ENCODE measurements at regions not wholly inside any gene's neighbourhood (a gene's known extent, or its start where the extent isn't known, plus 50 kb on each side); places are given as distances from the start of the nearest gene placed in this dataset.

DNA sequence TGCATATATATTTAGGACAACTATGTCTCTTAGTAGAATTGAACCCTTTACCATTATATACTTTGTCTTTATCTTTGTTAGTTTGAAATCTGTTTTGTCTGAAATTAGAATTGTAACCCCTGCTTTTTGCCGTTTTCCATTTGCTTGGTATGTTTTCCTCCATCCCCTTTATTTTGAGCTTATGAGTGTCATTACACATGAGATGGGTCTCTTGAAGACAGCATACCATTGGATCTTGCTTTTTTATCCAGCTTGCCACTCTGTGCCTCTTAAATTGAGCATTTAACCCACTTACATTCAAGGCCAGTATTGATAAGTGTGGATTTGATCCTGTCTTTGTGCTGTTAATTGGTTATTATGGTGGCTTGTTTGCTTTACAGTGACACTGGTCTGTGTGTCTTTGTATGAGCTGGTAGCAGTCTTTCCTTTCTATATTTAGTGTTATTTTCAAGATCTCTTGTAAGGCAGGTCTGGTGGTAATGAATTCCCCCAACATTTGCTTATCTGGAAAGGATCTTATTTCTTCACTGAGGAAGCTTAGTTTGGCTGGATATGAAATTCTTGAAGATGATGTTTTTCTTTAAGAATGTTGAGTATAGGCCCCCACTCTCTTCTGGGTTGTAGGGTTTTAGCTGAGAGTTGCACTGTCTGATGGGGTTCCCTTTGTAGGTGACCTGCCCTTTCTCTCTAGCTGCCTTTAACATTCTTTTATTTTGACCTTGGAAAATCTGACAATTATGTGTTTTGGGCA lies 149.5 kb downstream of the AHR start:
- no peaks in the 10 kb centered on the region for H3K36me3 Mint-ChIP-seq
- no peak overlapping the region for H3K4me3 Mint-ChIP-seq
- H3K27ac Mint-ChIP-seq: no peak overlapping the region
- peaks cover 3% of the 10 kb centered on the region for H3K27me3 Mint-ChIP-seq
- H3K4me1 Mint-ChIP-seq: no peaks in the 10 kb centered on the region
- no peak for DNase-seq (ENCODE audit: low spot score in 2 of 2)
- ATAC-seq (ENCODE audit: low read depth): no peak
- peaks cover 7% of the 10 kb centered on the region for H3K9me3 Mint-ChIP-seq

DNA sequence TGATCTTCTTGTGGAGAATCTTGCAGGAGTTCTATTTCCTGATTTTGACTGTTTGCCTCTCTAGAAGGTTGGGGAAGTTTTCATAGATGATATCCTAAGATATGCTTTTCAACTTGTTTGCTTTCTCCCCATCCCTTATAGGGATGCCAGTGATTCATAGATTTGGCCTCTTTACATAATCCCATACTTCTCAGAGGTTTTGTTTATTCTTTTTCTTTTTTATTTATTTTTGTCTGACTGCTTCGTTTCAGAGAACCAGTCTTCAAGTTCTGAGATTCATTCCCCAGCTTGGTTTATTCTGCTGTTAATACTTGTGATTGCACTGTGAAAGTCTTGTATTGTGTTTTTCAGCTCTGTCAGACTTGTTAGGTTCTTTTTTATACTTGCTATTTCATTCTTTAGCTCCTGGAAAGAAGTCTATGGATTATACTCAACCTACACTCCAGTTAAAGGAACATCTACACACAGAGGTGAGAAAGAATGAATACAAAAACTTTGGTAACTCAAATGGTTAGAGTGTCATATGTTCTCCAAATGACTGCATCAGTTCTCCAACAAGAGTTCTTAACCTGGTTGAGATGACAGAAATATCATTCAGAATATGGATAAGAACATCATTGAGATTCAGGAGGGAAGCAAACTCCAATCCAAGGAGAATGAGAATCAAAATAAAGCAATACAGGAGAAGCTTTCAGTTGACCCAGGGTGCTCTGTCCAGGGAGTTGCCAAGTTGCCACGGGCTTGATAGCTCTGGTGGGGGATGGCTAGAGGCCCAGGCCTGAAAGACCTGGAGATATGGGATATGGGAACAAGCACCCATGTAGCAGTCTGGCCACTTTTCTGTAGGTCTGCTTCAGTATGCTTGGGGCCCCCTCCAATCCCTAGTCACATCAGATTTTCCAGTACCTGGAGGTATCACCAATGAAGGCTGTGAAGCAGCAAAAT lies 150.3 kb downstream of the AHR start:
- Mint-ChIP-seq H3K27ac (no peak overlapping the region), H3K9me3 (peaks cover 7% of the 10 kb centered on the region), H3K36me3 (no peaks in the 10 kb centered on the region), H3K4me3 (no peak overlapping the region), H3K4me1 (no peaks in the 10 kb centered on the region), H3K27me3 (no peaks in the 10 kb centered on the region)
- DNase-seq (ENCODE audit: low spot score in 2 of 2): no peak
- ATAC-seq (ENCODE audit: low read depth): no peak

DNA sequence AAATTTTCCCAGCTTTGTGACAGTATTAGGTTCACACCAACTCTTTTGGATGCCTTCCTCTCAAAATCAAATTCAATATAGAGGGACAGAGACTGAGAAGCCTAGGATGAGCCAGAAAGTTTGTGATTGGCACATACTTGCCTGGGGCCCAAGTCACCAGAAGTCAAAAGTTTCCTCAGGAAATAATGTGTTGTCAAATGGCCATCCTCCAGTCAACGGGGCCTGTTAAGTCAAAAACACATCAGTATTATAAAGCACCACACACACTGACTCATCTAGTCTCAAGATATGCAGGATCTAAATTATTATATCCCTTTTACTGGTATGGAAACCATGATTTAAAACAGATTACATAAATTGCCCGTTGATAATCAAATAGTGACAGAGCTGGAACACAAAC lies 158.1 kb downstream of the AHR start:
- no peaks in the 10 kb centered on the region for H3K27me3 Mint-ChIP-seq
- DNase-seq (ENCODE audit: low spot score in 2 of 2) (no peak), ATAC-seq (ENCODE audit: low read depth) (no peak)
- H3K9me3 Mint-ChIP-seq: peaks cover 5% of the 10 kb centered on the region
- H3K4me3 Mint-ChIP-seq: no peak overlapping the region
- no peaks in the 10 kb centered on the region for H3K4me1 Mint-ChIP-seq
- H3K36me3 Mint-ChIP-seq: no peaks in the 10 kb centered on the region
- no peak overlapping the region for H3K27ac Mint-ChIP-seq

DNA sequence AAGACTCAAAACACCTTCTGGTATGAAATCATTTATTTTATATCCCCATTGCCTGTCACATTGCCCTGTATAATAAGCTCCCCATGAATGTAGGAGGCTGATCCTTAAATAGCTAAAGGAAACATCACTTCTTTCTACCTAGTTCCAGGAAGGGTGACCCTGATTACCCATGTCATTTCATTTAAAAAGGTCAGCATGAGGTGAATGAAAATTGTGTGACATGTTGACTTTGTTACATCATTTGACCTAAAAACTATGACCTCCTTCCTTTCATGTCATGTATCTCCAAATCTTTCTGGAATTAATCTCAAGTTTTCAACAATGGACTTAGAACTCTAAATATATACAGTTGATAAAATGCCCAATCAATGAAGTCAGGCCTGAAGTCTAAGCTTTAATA lies 161.5 kb downstream of the AHR start:
- peaks cover 2% of the 10 kb centered on the region for H3K4me1 Mint-ChIP-seq
- DNase-seq (ENCODE audit: low spot score in 2 of 2) (no peak), ATAC-seq (ENCODE audit: low read depth) (no peak)
- H3K27ac Mint-ChIP-seq: no peak overlapping the region
- H3K27me3 Mint-ChIP-seq: no peaks in the 10 kb centered on the region
- no peaks in the 10 kb centered on the region for H3K36me3 Mint-ChIP-seq
- no peak overlapping the region for H3K4me3 Mint-ChIP-seq
- peaks cover 5% of the 10 kb centered on the region for H3K9me3 Mint-ChIP-seq

DNA sequence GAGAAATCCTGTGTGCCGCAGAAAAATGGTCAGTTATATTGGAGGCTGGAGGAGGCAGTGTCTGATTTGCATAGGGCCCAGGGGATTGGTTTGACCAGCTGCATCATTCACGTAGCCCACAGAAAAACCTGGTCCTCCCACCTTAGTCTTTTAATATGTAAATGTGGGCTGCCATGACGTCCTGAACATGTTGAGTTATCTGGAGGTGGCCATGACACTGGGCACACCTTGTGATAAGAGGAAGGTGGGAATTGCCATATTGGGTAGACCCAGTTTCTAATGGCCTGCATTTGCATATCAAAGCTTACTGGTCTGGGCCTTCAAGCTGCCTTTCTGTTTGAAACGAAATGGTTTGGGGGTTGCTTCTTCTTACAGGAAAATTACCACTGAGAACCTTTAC lies 162.2 kb downstream of the AHR start:
- Mint-ChIP-seq H3K27ac (no peak overlapping the region), H3K9me3 (peaks cover 5% of the 10 kb centered on the region), H3K4me1 (peaks cover 2% of the 10 kb centered on the region), H3K27me3 (no peaks in the 10 kb centered on the region), H3K36me3 (no peaks in the 10 kb centered on the region), H3K4me3 (no peak overlapping the region)
- ATAC-seq (ENCODE audit: low read depth) (no peak), DNase-seq (ENCODE audit: low spot score in 2 of 2) (no peak)

DNA sequence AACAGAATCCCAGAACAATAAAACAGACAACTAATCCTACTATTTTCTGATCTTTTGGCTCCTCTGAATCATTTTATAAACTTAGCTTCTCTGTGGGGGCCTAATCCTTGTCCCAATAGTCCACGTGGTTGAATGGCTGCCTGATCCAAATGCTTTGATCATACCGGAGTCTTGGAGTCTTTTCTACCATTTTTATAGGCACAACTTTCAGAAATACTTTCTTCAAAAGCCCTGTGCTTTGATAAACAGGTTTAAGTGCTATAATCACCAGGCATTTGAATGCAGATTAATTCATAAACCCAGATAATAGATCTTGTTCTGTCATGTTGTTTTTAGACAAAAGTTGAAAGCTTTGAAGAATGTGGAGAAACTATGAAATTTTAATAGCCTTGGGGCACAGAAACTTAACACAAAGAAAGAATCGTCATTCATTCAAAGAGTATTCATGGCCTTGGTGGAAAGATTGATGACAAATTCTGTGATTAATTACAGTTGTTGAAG lies 163.7 kb downstream of the AHR start:
- H3K9me3 Mint-ChIP-seq: peaks cover 5% of the 10 kb centered on the region
- DNase-seq (ENCODE audit: low spot score in 2 of 2): no peak
- H3K4me3 Mint-ChIP-seq: no peak overlapping the region
- H3K36me3 Mint-ChIP-seq: no peaks in the 10 kb centered on the region
- no peak for ATAC-seq (ENCODE audit: low read depth)
- no peaks in the 10 kb centered on the region for H3K27me3 Mint-ChIP-seq
- H3K4me1 Mint-ChIP-seq: peaks cover 2% of the 10 kb centered on the region
- no peak overlapping the region for H3K27ac Mint-ChIP-seq

DNA sequence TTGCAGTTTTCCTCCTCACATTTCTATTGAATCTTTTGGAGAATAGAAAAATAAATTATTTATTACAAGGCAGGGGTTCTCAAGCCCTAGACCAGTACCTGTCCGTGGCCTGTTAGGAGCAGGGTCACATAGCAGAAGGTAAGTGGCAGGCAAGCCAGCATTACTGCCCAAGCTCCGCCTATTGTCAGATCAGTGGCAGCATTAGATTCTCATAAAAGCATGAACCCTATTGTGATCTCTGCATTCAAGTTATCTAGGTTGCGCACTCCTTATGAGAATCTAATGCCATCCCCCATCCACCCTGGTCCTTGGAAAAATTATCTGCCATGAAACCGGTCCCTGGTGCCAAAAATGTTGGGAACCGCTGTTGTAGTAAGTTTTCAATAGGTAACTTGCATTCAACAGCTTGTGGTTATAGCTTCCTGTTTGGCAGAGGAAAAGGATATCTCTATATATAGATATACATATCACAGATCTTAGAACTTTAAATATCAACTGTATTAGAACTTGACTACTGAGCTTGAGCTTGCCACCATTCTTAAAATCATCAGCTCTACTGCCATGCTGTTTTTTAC lies 165.1 kb downstream of the AHR start:
- H3K9me3 Mint-ChIP-seq: peaks cover 3% of the 10 kb centered on the region
- H3K27me3 Mint-ChIP-seq: no peaks in the 10 kb centered on the region
- no peak for DNase-seq (ENCODE audit: low spot score in 2 of 2)
- no peaks in the 10 kb centered on the region for H3K36me3 Mint-ChIP-seq
- H3K4me1 Mint-ChIP-seq: peaks cover 2% of the 10 kb centered on the region
- ATAC-seq (ENCODE audit: low read depth): no peak
- H3K27ac Mint-ChIP-seq: no peak overlapping the region
- no peak overlapping the region for H3K4me3 Mint-ChIP-seq

DNA sequence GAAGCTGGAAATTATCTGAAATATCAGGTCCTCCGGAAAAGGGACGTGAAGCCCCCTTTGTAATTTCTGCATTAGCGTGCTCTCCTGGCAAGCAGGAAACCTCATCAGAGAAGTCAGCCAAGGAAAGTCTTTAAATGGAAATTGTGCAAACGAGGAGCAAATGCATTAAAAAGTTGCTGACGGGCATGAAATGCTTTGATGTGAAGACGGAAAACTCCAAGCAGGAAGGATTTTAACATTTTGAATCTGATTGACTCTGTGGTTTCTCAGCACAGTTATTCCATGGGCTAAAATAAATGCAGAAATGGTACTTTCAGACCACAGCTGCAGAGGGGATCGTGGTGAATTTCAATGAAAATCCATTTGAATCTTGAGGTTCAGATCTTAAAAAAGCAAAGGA lies 167.8 kb downstream of the AHR start:
- Mint-ChIP-seq H3K36me3 (no peaks in the 10 kb centered on the region), H3K9me3 (peaks cover 1% of the 10 kb centered on the region), H3K27ac (no peak overlapping the region), H3K27me3 (no peaks in the 10 kb centered on the region), H3K4me1 (peaks cover 2% of the 10 kb centered on the region), H3K4me3 (no peak overlapping the region)
- ATAC-seq (ENCODE audit: low read depth): no peak
- no peak for DNase-seq (ENCODE audit: low spot score in 2 of 2)

DNA sequence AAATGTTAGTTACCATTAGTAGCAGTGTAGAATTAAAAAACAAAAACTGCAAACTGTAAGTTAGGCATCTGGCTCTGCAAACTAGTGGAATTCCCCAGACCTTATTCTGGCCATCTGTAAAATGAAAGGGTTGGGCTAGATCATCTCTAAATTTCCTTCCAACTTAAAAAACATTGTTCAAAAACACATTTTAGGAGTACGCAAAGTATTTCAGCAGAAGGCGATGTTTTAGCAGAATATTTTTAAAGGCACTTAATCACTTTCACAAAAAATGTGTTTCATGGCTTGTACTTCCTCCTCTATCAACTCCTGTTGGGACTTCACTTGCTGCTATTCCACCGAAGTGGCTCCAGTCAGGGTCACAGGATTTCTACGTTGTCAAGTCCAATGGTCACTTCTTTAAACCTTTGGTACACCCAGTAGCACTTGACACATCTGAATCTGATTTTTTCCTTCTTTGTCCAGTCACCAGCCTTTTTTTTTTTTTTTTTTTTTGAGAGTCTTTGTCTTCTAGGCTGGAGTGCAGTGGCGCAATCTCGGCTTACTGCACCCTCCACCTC lies 169.0 kb downstream of the AHR start:
- ATAC-seq (ENCODE audit: low read depth): no peak
- H3K4me3 Mint-ChIP-seq: no peak overlapping the region
- H3K4me1 Mint-ChIP-seq: peaks cover 2% of the 10 kb centered on the region

DNA sequence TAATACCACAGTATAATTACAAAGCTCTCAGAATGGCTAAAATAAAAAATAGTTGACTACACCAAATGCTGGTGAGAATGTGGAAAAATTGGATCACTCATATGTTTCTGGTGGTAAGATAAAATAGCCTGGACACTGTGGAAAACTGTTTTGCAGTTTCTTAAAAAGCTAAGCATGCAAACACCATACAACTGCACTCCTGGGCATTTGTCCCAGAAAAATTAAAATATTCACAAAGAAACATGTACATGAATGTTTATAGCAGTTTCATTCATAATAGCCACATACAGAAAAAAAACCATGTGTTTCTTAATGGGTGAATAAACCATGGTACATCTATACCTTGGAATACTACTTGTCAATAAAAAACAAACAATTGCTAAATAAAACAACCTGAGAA lies 172.9 kb downstream of the AHR start:
- Mint-ChIP-seq H3K9me3 (peaks cover 1% of the 10 kb centered on the region), H3K27ac (no peak overlapping the region), H3K4me1 (no peaks in the 10 kb centered on the region), H3K36me3 (no peaks in the 10 kb centered on the region), H3K4me3 (no peak overlapping the region), H3K27me3 (no peaks in the 10 kb centered on the region)
- DNase-seq (ENCODE audit: low spot score in 2 of 2) (no peak), ATAC-seq (ENCODE audit: low read depth) (no peak)

More for the DNA sequence above, 169.0 kb downstream of the AHR start:
- Mint-ChIP-seq H3K36me3 (no peaks in the 10 kb centered on the region), H3K9me3 (peaks cover 1% of the 10 kb centered on the region), H3K27ac (no peak overlapping the region), H3K27me3 (no peaks in the 10 kb centered on the region)
- DNase-seq (ENCODE audit: low spot score in 2 of 2): no peak

DNA sequence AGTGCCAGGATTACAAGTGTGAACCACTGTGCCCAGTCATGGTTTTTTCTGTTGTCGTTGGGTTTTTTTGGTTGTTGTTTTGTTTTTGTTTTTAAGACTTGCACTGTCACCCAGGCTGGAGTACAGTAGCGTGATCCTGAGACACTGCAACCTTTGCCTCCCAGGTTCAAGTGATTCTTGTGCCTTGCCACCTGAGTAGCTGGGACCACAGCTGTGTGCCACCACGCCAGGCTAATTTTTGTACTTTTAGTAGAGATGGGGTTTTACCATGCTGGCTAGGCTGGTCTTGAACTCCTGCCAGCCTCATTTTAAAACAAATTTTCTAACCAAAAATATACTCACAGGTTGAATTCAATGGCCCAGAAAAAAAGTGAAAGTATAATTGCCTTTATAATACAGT lies 174.1 kb downstream of the AHR start:
- ATAC-seq (ENCODE audit: low read depth): no peak
- H3K36me3 Mint-ChIP-seq: no peaks in the 10 kb centered on the region

DNA sequence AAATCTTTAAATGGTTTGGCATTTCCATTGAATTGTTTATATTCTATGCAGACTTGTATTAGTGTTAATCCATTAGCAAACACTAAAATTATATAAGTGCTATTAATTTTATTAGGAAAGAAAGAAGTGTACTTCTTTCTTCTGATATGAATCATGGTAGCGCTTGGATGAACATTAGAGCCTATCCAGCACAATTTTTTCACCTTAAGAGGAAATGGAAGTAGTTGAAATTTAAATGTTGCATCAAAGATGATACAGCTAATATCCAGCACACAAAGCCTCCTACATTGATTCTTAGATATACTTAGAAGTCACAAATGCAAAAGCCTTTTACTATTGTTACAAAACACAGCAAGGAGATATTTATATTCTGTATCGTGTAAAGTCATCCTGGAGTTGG lies 174.5 kb downstream of the AHR start:
- no peak overlapping the region for H3K4me3 Mint-ChIP-seq
- H3K27ac Mint-ChIP-seq: no peak overlapping the region
- H3K27me3 Mint-ChIP-seq: no peaks in the 10 kb centered on the region
- H3K36me3 Mint-ChIP-seq: no peaks in the 10 kb centered on the region
- peaks cover 1% of the 10 kb centered on the region for H3K9me3 Mint-ChIP-seq
- ATAC-seq (ENCODE audit: low read depth) (no peak), DNase-seq (ENCODE audit: low spot score in 2 of 2) (no peak)
- no peaks in the 10 kb centered on the region for H3K4me1 Mint-ChIP-seq

More for the DNA sequence above, 174.1 kb downstream of the AHR start:
- no peaks in the 10 kb centered on the region for H3K4me1 Mint-ChIP-seq
- no peak for DNase-seq (ENCODE audit: low spot score in 2 of 2)
- H3K27ac Mint-ChIP-seq: no peak overlapping the region
- H3K9me3 Mint-ChIP-seq: peaks cover 1% of the 10 kb centered on the region
- no peaks in the 10 kb centered on the region for H3K27me3 Mint-ChIP-seq
- no peak overlapping the region for H3K4me3 Mint-ChIP-seq

DNA sequence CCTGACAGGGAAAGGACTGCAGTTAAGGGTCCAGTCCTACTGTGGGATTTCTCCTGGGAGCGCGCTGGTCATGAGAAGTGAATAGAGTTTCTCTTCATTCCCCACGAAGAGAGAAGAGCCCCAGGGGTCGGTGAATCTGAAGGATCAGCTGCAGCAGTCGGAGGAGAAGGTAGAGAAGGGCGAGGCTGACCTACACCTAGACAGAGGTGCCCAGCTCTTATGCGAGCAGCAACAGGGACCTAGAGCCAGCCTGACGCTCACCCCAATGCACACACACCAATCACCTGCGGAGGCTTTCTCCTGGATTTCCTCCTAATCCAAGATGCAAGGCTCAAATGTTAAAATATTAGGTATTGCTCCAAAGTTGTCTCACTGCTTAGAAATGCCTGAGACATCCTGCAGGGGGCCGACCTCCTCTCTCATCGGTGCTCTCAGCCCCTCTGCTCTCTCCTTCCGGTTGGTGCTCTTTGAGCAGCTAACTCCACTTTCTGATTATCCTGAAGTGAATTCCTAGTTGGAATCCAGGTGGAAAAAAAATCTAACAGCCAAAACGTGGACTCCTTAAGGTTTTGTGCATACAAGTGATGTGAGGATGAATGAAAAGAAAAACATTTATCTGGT lies 176.4 kb downstream of the AHR start:
- Mint-ChIP-seq H3K36me3 (no peaks in the 10 kb centered on the region), H3K4me3 (no peak overlapping the region), H3K27me3 (no peaks in the 10 kb centered on the region), H3K9me3 (peaks cover 1% of the 10 kb centered on the region), H3K4me1 (no peaks in the 10 kb centered on the region), H3K27ac (no peak overlapping the region)
- no peak for ATAC-seq (ENCODE audit: low read depth)
- DNase-seq (ENCODE audit: low spot score in 2 of 2): no peak
